Left cardiac atrium (tissue), 4 donors: ENCODE measurements at regions not wholly inside any gene's neighbourhood (a gene's known extent, or its start where the extent isn't known, plus 50 kb on each side); places are given as distances from the start of the nearest gene placed in this dataset.

Experiments used
- ATAC-seq, 2 donors: fragments of 200-7000 bp; cut with Tn5 transposase; one replicate each; pipeline ENCODE4 v1.9.1; 2020; ENCODE audit warnings: mild to moderate bottlenecking in 2 of 2, moderate library complexity in 2 of 2
- DNase-seq: peaks from one replicate; pipeline ENCODE4 v3.0.0-alpha.2; 2020
- intact Hi-C, 2 donors: fragments of 100-400 bp; cut with DNase I; formaldehyde crosslinking; loops; one replicate each; pipeline versions ENCODE4 v1.14.1 to v1.15.1; 2022 to 2023
- donor health status: DM: no; HTN: yes; CAD: no.
- donor health status: DM: no; HTN: yes; CAD: no; lungs with severe emphysema.
- donor health status: DM: yes; HTN: yes; CAD: no.
- donor health status: Dilated cardiomyopathy.

DNA sequence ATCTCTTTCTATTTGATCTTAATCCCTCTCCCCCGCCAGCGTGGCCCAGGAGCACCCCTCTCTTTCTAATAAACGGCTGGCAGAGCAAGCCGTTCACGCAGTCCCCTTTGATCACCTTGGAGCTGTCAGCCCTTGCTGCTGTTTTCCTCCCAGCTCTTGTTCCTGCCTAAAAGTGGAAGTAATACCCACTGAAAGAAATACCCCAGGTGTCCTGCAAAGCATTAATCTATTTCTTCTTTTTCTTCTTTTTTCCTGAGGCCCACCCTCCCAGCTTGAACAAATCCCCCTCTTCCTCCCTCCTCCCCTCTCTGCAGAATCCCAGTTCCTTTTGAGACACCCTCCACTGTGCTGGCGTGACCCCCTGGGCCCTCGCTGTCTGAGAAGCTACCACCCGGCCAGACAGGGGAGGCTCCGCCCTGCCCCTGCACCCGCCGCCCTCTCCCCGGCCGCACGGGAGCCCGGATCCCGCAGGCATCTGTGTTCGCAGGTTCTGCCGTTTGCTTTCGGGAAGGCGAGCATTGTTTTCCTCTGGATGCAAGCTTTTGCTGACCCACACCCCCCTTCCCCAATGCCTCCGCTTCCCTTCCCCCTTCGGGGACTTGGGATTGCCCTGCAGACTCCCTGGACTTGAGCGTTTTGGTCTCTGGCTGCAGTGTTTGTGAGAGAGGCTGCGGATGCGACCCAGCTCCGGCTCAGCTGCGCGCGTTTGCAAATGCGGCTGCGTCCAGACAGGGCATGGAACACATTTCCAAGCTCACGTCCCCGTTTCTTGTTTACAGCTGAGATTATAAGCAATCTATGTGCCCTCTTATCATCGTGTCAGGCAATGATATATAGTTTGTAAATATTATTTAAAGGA lies 631.5 kb downstream of the NYAP2 start:
- intact Hi-C loops, result no loop called here
- ATAC-seq (peak; percentile 97), DNase-seq (peak; percentile 60)

DNA sequence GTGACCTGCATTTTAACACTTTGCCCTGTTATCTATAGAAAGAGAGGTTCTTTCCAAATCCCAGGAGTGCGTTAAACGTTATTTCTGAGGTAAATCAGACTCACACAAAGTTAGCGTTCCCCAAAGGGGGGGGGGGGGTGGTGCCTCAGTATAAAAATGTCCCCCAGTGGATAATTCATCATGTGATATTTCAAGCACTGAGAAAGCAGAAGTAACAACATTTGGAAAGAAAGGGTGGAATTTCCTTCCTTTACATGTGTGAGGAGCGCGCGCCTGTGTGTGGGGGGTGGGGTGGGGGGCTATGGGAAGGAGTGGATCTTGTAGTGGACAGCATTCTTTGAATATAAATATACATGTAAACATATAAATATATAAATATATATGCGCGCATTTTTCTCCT lies 630.9 kb downstream of the NYAP2 start:
- DNase-seq (no peak), ATAC-seq (peak in 1 of 2 donors; percentile 5)
- intact Hi-C loops, result no loop called here

DNA sequence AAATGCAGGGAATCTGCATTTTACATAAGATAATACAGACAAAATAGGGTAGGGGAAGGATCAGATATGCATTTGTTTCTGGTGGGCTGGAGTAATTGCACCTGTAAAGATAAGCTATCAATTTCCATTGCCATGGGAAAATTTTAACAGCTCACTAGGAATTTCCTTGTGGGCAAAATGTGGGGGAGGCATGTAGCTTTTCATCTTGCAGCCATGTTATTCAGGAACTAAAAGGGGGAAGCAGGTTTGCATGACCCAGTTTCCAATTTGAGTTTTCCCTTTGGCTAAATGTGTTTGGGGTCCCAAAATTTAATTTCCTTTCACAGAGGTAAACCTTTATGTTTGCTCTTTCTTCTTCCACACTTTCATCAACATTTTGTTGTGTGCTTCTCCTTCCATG lies 624.4 kb downstream of the NYAP2 start:
- no peak for ATAC-seq
- intact Hi-C loops, result no loop called here
- no peak for DNase-seq

DNA sequence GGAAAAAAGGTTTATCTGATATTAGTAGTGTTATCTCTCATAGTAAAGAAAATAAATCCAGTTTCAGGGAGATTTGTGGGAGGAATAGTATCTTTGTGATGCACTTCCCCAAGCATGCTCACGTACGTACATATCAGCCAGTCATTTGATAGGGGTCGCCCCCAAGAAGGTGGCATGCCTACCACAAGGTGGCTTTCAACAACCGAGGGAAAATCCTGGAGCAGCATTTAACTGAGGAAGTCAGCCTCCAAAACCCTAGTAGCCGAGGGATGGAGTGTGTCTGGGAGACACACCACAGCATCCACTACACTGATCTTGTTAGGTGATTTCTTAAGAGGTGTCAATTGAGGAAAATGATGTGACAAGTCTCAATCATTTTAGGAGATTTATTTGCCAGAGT lies 623.9 kb downstream of the NYAP2 start:
- no peak for DNase-seq
- intact Hi-C loops, result no loop called here
- no peak for ATAC-seq

DNA sequence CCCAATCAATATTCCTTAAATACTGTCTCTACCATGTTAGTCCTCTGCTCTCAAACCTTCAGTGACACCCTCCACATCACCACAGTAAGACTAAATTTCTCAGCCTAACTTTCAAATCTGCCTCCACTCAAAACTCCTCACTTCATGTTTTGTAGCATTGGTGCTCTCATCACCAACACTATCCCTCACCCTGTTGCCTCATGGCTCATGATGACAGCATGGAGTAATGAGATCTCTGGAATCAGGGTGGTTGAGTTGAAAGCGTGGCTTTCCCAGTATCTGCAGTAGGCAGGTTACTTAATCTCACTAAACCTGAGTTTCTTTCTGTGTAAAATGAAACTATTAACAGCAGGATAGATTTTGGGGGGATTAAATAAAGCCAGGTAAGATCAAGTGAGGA lies 621.4 kb downstream of the NYAP2 start:
- no peak for ATAC-seq
- DNase-seq, result no peak
- intact Hi-C loops, result no loop called here

DNA sequence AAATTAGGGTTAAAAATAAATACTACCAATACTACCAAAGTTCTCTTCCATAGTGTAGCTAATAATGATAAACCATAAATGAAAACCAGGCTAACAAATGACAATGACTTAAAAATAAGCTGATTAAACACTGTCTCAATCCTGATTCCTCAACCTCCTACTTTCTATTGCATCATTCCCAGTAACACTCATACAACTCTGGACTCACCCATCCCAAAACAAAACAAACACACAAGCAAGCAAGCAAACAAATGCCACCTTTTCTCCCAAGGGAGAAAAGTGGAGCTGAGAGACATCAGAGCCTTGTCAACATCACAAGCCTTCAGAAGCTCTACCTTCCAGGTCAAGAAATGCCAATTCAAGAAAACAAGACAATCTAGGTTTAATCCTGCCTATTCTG lies 620.7 kb downstream of the NYAP2 start:
- no peak for DNase-seq
- ATAC-seq, result no peak
- intact Hi-C loops, result no loop called here

DNA sequence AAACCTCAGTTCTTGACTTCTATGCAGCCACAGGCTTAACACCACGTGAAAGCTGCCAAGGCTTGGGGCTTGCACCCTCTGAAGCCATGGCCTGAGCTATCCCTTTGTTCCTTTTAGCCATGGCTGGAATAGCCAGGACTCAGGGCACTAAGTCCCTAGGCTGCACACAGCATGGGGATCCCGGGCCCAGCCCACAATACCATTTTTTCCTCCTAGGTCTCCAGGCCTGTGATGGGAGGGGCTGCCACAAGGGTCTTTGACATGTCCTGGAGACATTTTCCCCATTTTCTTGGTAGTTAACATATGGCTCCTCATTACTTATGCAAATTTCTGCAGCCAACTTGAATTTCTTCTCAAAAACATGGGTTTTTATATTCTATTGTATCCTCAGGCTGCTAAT lies 619.1 kb downstream of the NYAP2 start:
- ATAC-seq, result no peak
- intact Hi-C loops, result no loop called here
- DNase-seq, result no peak

DNA sequence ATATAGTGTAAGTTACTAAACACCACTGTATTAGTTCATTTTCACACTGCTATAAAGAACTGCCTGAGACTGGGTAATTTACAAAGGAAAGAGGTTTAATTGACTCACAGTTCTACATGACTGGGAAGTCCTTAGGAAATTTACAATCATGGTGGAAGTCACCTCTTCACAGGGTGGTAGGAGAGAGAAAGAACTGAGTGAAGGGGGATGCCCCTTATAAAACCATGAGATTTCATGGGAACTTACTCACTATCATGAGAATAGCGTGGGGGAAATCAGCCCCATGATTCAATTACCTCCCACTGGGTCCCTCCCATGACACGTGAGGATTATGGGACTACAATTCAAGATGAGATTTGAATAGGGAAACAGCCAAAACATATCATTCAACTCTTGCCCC lies 618.0 kb downstream of the NYAP2 start:
- ATAC-seq (no peak), DNase-seq (no peak)
- intact Hi-C loops, result no loop called here

DNA sequence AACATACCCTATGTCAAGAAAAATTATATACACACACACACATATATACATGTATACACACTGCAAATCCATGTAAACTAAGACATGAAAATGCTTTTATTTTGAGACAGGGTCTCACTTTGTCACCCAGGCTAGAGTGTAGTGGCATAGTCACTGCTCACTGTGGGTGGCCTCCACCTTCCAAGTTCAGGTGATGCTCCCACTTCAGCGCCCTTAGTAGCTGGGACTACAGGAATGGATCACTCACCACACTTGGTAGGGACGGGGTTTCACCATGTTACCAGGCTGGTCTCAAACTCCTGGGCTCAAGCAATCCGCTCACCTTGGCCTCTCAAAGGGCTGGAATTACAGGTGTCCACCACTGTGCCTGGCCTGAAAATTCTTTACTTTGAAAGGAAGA lies 617.6 kb downstream of the NYAP2 start:
- DNase-seq (no peak), ATAC-seq (no peak)
- intact Hi-C loops, result no loop called here

DNA sequence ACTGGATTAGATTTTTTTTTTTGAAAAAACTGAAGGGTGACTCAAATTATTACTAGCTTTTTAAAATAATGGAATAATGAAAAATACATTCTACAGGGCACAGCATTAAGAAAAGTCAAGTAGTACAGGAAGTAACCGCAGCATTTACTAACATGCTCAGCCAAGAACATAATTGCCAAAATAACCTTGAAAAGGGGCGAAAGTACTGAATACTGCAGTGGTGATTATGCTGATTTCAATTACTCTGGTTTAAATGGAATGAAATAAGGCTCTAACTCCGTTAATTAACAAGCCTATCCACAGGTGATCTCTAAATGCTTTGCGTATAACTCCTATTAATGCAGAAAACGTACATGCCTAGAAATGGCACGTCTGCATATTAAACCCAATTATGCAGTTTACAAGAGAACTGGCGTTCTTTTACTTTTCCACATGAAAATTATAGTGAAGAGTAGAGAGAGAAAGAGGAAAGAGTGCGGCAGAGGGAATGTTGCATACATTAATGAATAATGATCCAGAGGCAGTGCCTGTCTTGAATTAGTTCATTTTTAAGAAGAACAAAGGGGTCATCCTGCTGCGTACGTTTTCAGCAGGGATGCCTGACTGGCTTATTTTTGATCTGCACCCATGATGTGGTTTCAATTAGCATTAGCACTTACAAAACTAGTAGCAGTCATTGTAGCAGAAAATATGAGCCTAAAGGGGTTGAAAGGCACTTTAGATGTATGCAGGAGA lies 612.4 kb downstream of the NYAP2 start:
- ATAC-seq, result no peak
- no peak for DNase-seq
- intact Hi-C loops, result no loop called here

DNA sequence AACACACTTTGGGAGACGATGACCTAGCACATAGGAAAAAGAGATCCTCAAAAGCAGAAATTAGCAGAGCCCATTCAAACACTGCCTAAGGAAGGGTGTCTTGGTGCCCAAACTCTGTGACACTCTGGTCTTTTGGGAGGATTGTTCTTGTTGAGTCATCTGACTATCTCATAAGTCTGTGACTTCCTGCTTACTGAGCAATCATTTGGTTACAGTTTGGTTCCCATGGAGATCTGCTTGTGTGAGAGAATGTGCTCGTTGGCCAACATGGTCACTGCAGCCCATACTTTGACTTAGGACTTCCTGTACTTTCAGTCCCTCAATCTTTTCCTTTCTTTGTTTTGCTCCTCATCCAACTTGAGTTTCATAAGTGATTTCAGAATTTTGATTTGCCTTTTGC lies 602.9 kb downstream of the NYAP2 start:
- peak; percentile 40 for DNase-seq
- intact Hi-C loops, result no loop called here

DNA sequence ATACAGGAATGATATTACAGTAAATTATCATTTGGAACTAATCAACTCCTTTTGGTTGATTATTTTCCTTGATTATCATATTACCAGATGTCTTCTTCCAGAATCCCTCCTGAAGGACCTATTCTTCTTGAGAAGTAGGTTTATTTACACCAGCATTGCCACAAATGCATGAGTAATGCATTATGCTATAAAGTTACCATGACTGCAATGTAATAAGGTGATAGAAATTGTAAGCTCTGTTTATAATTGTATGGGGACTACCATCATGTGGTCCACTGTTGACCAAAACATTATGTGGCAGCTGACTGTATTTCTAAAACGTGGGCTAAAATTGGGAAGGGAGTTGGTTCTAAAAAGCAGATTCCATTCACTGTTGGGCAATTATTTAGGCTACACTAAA lies 602.2 kb downstream of the NYAP2 start:
- intact Hi-C loops, result no loop called here
- no peak for ATAC-seq

More for the DNA sequence above, 602.9 kb downstream of the NYAP2 start:
- ATAC-seq, result peak; percentile 93

DNA sequence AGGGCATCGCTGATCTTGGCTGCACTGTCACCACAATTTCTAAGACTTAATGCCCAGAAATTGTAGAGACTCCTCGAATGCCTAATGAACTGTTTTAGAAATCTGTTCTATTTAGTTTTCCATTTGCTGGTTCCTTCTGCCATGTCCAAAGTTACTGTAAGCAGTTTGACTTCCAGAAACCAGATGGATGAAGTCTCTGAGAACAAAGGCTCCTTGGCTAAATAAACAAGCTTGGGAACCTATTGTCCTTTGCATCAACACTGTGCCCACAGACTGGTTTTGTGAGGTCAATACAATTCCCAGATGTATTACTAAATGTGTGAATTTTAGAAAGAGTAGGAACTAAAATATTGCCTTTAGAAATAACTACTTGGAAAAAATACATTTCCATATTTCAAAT lies 600.2 kb downstream of the NYAP2 start:
- DNase-seq, result no peak
- intact Hi-C loops, result no loop called here
- ATAC-seq, result no peak

More for the DNA sequence above, 602.2 kb downstream of the NYAP2 start:
- no peak for DNase-seq

DNA sequence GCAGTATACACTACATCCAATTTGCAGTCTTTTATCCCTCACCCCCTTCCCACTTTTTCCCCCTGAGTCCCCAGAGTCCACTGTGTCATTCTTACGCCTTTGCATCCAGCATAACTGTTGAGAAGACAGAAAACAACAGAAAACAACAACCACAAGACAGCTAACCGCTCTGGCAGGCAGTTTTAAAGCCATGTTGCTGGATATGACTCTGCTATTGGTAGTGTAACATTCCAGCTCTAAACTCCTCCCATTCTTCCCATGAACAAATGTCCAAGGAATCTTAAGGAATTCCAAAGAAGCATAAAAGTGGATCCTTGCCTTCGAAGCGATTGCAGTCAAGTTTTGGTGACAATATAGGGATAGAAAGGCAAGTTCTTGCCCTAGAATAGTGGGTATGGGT lies 599.1 kb downstream of the NYAP2 start:
- intact Hi-C loops, result no loop called here
- DNase-seq (no peak), ATAC-seq (no peak)

DNA sequence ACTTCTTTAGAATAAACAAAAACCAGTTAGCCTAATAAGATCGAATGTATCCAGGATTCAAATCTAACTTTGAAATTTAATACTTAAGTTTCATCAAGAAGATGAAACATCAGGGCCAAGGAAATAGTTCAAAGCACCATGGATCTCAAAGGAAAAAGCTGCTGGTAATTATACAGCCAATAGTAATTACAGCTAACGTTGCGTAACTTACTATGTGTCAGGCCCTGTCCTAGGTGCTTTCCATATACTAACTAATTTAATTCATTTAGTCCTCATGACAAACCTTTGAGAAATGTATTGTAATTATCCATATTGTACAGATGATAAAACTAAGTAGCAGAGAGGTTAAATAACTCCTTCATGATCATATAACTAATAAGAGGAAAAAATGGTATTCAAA lies 598.6 kb downstream of the NYAP2 start:
- ATAC-seq (no peak), DNase-seq (no peak)
- intact Hi-C loops, result no loop called here

DNA sequence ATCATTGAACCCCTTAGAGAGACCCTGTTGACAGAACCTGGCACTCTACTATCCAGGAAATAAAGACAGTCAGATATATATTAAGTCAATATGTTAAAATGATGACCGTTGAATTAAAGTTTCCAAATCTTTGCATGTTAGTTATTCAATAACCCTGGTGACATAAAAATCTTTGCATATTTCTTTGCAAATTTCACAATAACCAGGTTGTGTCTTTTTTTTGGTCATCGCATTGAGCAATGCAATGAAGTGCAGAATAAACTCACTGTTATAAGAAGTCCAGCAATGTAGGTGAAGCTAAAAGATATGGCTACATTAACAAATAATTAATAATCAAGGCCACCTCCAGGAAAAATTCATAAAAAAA lies 596.9 kb downstream of the NYAP2 start:
- ATAC-seq, result no peak
- no peak for DNase-seq
- intact Hi-C loops, result no loop called here

DNA sequence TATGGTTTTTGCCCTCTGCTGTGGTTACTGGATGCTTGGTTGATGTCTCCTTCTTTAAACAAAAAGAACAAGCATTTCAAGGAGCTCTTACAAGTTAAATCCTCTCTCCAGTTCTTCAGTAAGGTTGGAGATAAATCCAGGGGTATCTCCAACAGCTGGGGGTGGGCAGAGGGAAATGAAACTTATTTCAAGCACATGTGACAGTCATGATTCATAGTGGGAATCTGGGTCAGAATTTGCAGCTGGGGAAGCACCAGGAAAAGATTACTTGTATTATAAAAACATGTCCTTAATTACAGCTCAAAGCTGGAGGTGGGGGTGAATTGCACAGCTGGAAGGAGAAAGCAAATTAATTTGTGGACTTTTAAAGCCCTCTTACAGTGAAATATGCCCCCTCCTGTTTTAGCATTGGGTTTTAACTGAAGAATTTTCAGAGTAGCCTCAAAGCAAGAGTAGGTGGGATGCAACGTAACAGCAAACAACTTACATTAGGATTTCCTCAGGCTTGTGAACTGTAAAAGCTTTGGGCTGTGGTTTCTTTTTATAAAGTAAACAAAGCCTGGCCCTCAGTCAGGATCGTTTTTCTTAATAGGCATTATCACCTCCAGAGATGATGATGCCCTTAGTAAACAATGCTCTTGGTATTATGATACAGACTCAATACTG lies 596.4 kb downstream of the NYAP2 start:
- intact Hi-C loops, result no loop called here
- DNase-seq, result no peak
- peak in 1 of 2 donors; percentile 68 for ATAC-seq

DNA sequence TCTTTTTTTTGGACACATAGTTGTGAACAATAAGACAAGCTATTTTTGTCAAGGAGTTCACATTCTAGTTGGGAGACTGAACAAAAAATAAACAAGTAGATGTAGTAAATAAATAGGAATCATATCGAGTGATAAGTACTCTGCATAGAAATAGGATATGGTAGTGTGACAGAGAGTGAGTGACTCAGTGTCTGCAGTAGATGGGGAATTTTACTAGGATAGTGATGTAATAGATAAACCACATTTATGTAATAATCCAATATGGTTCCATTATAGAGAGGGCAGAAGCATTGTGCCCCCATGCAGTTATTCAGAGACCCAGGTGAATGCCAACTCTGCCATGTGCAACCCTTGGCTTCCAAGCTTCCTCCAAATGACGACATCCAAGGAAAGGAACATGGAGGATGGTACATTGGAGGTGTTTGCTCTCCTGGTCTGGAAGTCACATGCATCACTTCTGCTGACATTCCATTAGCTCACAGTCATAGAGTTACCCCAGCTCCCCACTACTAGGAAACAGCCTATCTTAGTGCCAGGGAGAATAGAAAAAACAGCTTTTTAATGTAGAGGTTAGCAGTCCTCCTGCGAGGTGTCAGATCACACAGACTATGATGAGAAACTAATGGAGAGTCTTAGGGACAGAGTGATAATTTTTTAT lies 595.4 kb downstream of the NYAP2 start:
- intact Hi-C loops, result no loop called here
- no peak for DNase-seq
- ATAC-seq, result no peak

DNA sequence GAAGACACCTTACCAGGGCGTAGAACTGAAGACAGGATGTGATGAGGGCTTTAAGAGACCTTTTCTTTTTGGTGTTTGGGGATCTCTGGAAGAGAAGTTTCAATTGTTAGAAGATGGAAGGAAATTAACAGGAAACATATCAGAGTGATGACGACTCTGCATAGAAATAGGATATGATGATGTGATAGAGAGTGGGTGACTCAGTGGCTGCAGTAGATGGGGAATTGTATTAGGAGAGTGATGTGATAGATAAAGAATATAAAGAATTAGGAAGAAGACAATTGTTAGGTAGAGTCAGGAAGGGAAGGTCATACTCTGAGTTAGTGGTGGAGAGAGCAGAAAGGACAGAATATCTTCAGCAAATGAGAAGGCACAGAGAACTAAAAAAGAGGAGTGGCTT lies 593.9 kb downstream of the NYAP2 start:
- intact Hi-C loops, result no loop called here
- DNase-seq (no peak), ATAC-seq (no peak)

DNA sequence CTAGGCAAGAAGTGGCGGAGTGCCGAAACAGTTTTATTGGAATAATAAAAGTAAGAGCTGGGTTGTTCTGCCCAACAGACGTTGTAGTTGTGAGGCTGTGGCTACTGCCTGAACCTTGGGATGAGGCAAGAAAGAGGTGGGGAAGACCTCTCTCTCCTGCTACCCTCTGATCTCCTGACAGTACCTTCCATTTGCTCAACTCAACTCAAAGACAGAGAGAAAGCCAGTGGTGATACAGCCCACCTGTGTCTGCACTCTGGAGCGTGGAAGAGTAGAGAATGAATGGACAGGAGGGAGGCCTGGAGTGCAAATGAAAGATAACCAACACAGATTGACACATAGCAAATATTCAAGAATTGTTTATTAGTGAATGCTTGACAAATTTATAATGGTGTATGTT lies 590.3 kb downstream of the NYAP2 start:
- ATAC-seq (no peak), DNase-seq (no peak)
- intact Hi-C loops, result no loop called here
